K562 (cell line): ENCODE measurements at regions not wholly inside any gene's neighbourhood (a gene's known extent, or its start where the extent isn't known, plus 50 kb on each side); places are given as distances from the start of the nearest gene placed in this dataset.

Experiments used
- ATAC-seq: fragments of 200-7000 bp; cut with Tn5 transposase; 3 replicates; pipeline ENCODE4 v1.9.1; 2020; ENCODE audit warnings: moderate library complexity
- BruUV-seq: library from RNA; stranded (reverse); fragments of 400-500 nt; replicated peaks from 2 replicates; lab custom pipeline; 2021; lab: Mats Ljungman, UMichigan
- CTCF ChIA-PET: fragments of 300-600 bp; formaldehyde crosslinking; extraction: SDS; loops from one replicate; lab custom pipeline; 2021; ENCODE audit warnings: low intra/inter-chr PET ratio; lab: Yijun Ruan, JAX
- POLR2A ChIA-PET: fragments of 300-600, 350-650 bp; sonication (Branson Sonifier 250); formaldehyde crosslinking; extraction: SDS; loops from one replicate; lab custom pipeline; 2021; ENCODE audit warnings: antibody characterized with exemption, inconsistent platforms; lab: Yijun Ruan, JAX
- DNase-seq, 4 experiments: peaks; one replicate each; pipeline versions ENCODE4 v3.0.0 to v3.0.0-alpha.2; 2011 to 2018; ENCODE audit warnings: low spot score in 3 of 4, mixed read lengths in 3 of 4; ENCODE audit errors: extremely low read depth in 1 of 4
- FAIRE-seq: peaks from 2 replicates; lab custom pipeline; 2011; peaks lifted over from hg19 to GRCh38; lab: Jason Lieb, UNC
- H2AFZ ChIP-seq: 2 replicates; pipeline ENCODE4 v1.6.0; 2011; ENCODE audit warnings: low read depth, low read length, control low read depth, inconsistent platforms
- H3K27ac ChIP-seq: fragments of 200-600 bp; 3 replicates; pipeline ENCODE4 v1.8.0; 2011; ENCODE audit warnings: low read depth, mild to moderate bottlenecking, control low read depth, inconsistent platforms, low read length, moderate library complexity, mixed read lengths; ENCODE audit errors: extremely low read depth
- H3K27me3 ChIP-seq, 2 experiments: fragments of 300-600 bp in 1 of 2; 2 replicates in 1 of 2; 3 replicates in 1 of 2; pipeline versions ENCODE4 v1.6.0 to v1.8.0; 2011; ENCODE audit warnings: inconsistent platforms in 2 of 2, low read length in 2 of 2, mild to moderate bottlenecking in 1 of 2, mixed read lengths in 1 of 2, moderate library complexity in 1 of 2; ENCODE audit not compliant: control insufficient read depth in 2 of 2, insufficient read depth in 2 of 2
- H3K36me3 ChIP-seq: fragments of 300-600 bp; 3 replicates; pipeline ENCODE4 v1.8.0; 2011; ENCODE audit warnings: mild to moderate bottlenecking, low read length, inconsistent platforms; ENCODE audit not compliant: control insufficient read depth, insufficient read depth
- H3K4me1 ChIP-seq, 2 experiments: fragments of 200-600 bp in 1 of 2; replicated peaks in 1 of 2; 2 replicates in 1 of 2; 3 replicates in 1 of 2; pipeline versions ENCODE4 v1.5.1 to v1.8.0; 2011; ENCODE audit warnings: inconsistent platforms in 2 of 2, low read length in 2 of 2, mild to moderate bottlenecking in 1 of 2, mixed read lengths in 1 of 2, moderate library complexity in 1 of 2; ENCODE audit not compliant: control insufficient read depth in 2 of 2, insufficient read depth in 2 of 2
- H3K4me2 ChIP-seq: 2 replicates; pipeline ENCODE4 v1.6.1; 2011; ENCODE audit warnings: low read length, control low read depth, inconsistent platforms, mixed read lengths; ENCODE audit not compliant: insufficient read depth
- H3K4me3 ChIP-seq: fragments of 200-600 bp; sonication (generic), shearing (Covaris generic); 2 replicates; pipeline ENCODE4 v1.5.1; 2016; ENCODE audit warnings: control low read depth, inconsistent platforms
- H3K79me2 ChIP-seq: fragments of 200-600 bp; 3 replicates; pipeline ENCODE4 v1.8.0; 2011; ENCODE audit warnings: low read length, inconsistent platforms; ENCODE audit not compliant: control insufficient read depth, insufficient read depth
- H3K9ac ChIP-seq, 2 experiments: 2 replicates each; pipeline versions ENCODE4 v1.6.0 to v1.6.1; 2011; ENCODE audit warnings: low read depth in 2 of 2, low read length in 2 of 2, control low read depth in 1 of 2, inconsistent platforms in 1 of 2, mild to moderate bottlenecking in 1 of 2, mixed read lengths in 1 of 2; ENCODE audit not compliant: insufficient read depth in 1 of 2
- H3K9me1 ChIP-seq: one replicate; pipeline ENCODE4 v1.6.0; 2011; ENCODE audit warnings: inconsistent platforms, mild to moderate bottlenecking, low read length, moderate library complexity; ENCODE audit not compliant: control insufficient read depth, insufficient read depth
- H3K9me3 ChIP-seq: replicated peaks from 2 replicates; pipeline ENCODE4 v1.5.1; 2011; ENCODE audit warnings: low read depth, low read length, inconsistent platforms; ENCODE audit not compliant: control insufficient read depth, insufficient read depth
- H4K20me1 ChIP-seq: replicated peaks from 2 replicates; pipeline ENCODE4 v1.6.1; 2011; ENCODE audit warnings: low read length, inconsistent platforms, mixed read lengths; ENCODE audit not compliant: control insufficient read depth, insufficient read depth
- CREB1 ChIP-seq, 2 experiments: sonication (generic) in 1 of 2; formaldehyde crosslinking in 1 of 2; IDR thresholded peaks; 2 replicates each; pipeline versions ENCODE4 v1.6.1 to v1.8.0; 2012 to 2022; ENCODE audit warnings: inconsistent platforms in 1 of 2, mild to moderate bottlenecking in 1 of 2, missing genetic modification reagents in 1 of 2, moderate library complexity in 1 of 2
- E2F6 ChIP-seq, 2 experiments: IDR thresholded peaks; 2 replicates each; pipeline ENCODE4 v1.6.1; 2011; ENCODE audit warnings: borderline replicate concordance in 1 of 2, control low read depth in 1 of 2, low read depth in 1 of 2, low read length in 1 of 2, mild to moderate bottlenecking in 1 of 2, mixed read lengths in 1 of 2, moderate library complexity in 1 of 2; ENCODE audit not compliant: insufficient read depth in 1 of 2, insufficient read length in 1 of 2, poor library complexity in 1 of 2, severe bottlenecking in 1 of 2; ENCODE audit errors: extremely low read depth in 1 of 2
- LCOR ChIP-seq: sonication (generic); formaldehyde crosslinking; IDR thresholded peaks from 2 replicates; pipeline ENCODE4 v1.8.0; 2022; ENCODE audit warnings: mild to moderate bottlenecking, missing genetic modification reagents
- MBD2 ChIP-seq: sonication (generic); IDR thresholded peaks from 2 replicates; pipeline ENCODE4 v1.6.1; 2016; ENCODE audit warnings: low read depth, borderline replicate concordance
- MCM3 ChIP-seq: fragments of 450-650 bp; IDR thresholded peaks from 2 replicates; pipeline ENCODE4 v1.6.1; 2016
- NFATC3 ChIP-seq: fragments of 450-650 bp; IDR thresholded peaks from 2 replicates; pipeline ENCODE4 v1.6.1; 2017; ENCODE audit warnings: mild to moderate bottlenecking
- NFRKB ChIP-seq: fragments of 450-650 bp; IDR thresholded peaks from 2 replicates; pipeline ENCODE4 v1.6.1; 2016; ENCODE audit warnings: low read depth
- PYGO2 ChIP-seq: fragments of 450-650 bp; IDR thresholded peaks from 2 replicates; pipeline ENCODE4 v1.6.1; 2016; ENCODE audit warnings: mild to moderate bottlenecking, missing genetic modification characterization, moderate library complexity, missing compliant biosample characterization
- RBBP5 ChIP-seq: fragments of 200-600 bp; sonication (generic); IDR thresholded peaks from 2 replicates; pipeline ENCODE4 v1.6.1; 2012; ENCODE audit warnings: borderline replicate concordance, mild to moderate bottlenecking, low read length, control low read depth, inconsistent platforms; ENCODE audit not compliant: insufficient read depth, poor library complexity, severe bottlenecking
- SMARCA4 ChIP-seq: fragments of 450-650 bp; IDR thresholded peaks from 2 replicates; pipeline ENCODE4 v1.6.1; 2016
- SNAPC5 ChIP-seq: fragments of 250-450 bp; sonication (Bioruptor Pico); IDR thresholded peaks from 2 replicates; pipeline ENCODE4 v1.8.0; 2021; ENCODE audit warnings: moderate library complexity, mild to moderate bottlenecking, inconsistent platforms
- SREBF1 ChIP-seq: fragments of 150-350 bp; IDR thresholded peaks from 2 replicates; pipeline ENCODE4 v1.6.1; 2014; ENCODE audit warnings: antibody characterized with exemption, low read depth, low read length, borderline replicate concordance
- TEAD4 ChIP-seq, 2 experiments: sonication (generic) in 1 of 2; formaldehyde crosslinking in 1 of 2; IDR thresholded peaks; 2 replicates each; pipeline versions ENCODE4 v1.6.1 to v1.8.0; 2012 to 2022; ENCODE audit warnings: borderline replicate concordance in 1 of 2, inconsistent platforms in 1 of 2, low read length in 1 of 2, mild to moderate bottlenecking in 1 of 2, missing genetic modification reagents in 1 of 2
- ZNF12 ChIP-seq: sonication (generic); formaldehyde crosslinking; IDR thresholded peaks from 2 replicates; pipeline ENCODE4 v1.4.0; 2020; ENCODE audit warnings: mild to moderate bottlenecking, missing genetic modification reagents
- ZNF274 ChIP-seq: IDR thresholded peaks from 2 replicates; pipeline ENCODE4 v1.6.1; 2011; ENCODE audit warnings: low read depth, mild to moderate bottlenecking, low read length, moderate library complexity, borderline replicate concordance
- ZNF445 ChIP-seq: fragments of 250-450 bp; sonication (Bioruptor Pico); IDR thresholded peaks from 2 replicates; pipeline ENCODE4 v1.4.0; 2020; ENCODE audit warnings: low read depth, mild to moderate bottlenecking, moderate library complexity
- WGBS: fragments of 100-300 bp; shearing (Covaris generic); methylation state at CpG from one replicate; pipeline ENCODE4 v1.1.6; 2016; ENCODE audit warnings: low coverage, mixed read lengths; ENCODE audit not compliant: insufficient coverage; ENCODE audit errors: missing lambda C conversion rate; 5-methylcytosine and 5-hydroxymethylcytosine counted together
- in situ Hi-C: fragments of 300-500 bp; cut with MboI; formaldehyde crosslinking; loops from 4 replicates; pipeline ENCODE4 v1.15.0; 2018; ENCODE audit warnings: inconsistent platforms, mixed read lengths
- intact Hi-C: fragments of 100-400 bp; cut with micrococcal nuclease; formaldehyde crosslinking; loops from 2 replicates; pipeline ENCODE4 v1.14.2; 2022

- no peaks in the 10 kb centered on the region for H3K4me1 ChIP-seq
- 0% methylated on average over 4 of the region's 4 CpGs for WGBS
- no peaks in the 10 kb centered on the region for H3K9me3 ChIP-seq
- H3K4me3 ChIP-seq, result no peak overlapping the region
- no peaks in the 10 kb centered on the region for H4K20me1 ChIP-seq
- FAIRE-seq (no peak), ATAC-seq (no peak), DNase-seq (no peak)
- H3K9me1 ChIP-seq, result no peaks in the 10 kb centered on the region
- H3K9ac ChIP-seq, result no peak overlapping the region
- H3K4me2 ChIP-seq, result no peak overlapping the region
- CTCF ChIA-PET, result no interaction called here
- intact Hi-C loops, result no loop called here
- no peak overlapping the region for H2AFZ ChIP-seq
- no peaks in the 10 kb centered on the region for H3K36me3 ChIP-seq
- H3K27ac ChIP-seq, result no peak overlapping the region
- no TSS peak for BruUV-seq
- in situ Hi-C loops, result no loop called here
- no peaks in the 10 kb centered on the region for H3K79me2 ChIP-seq
- POLR2A ChIA-PET, result no interaction called here
- no peak for TF ChIP-seq CREB1 (IDR thresholded peaks at IDR 0.05)
- no peak for TF ChIP-seq CREB1 (CRISPR knock-in tag; IDR thresholded peaks at IDR 0.05)
- TF ChIP-seq NFRKB, result no peak
- TF ChIP-seq MCM3, result no peak
- no peak for TF ChIP-seq PYGO2 (tag)
- TF ChIP-seq ZNF12, result no peak
- TF ChIP-seq NFATC3, result no peak
- TF ChIP-seq RBBP5, result no peak
- no peak for TF ChIP-seq SMARCA4
- no peak for TF ChIP-seq TEAD4 (IDR thresholded peaks at IDR 0.05; ENCODE audit: low read length)
- TF ChIP-seq TEAD4 (CRISPR knock-in tag; IDR thresholded peaks at IDR 0.05; ENCODE audit: borderline replicate concordance), result no peak
- TF ChIP-seq SNAPC5 (CRISPR knock-in tag), result no peak
- TF ChIP-seq MBD2, result no peak
- no peak for TF ChIP-seq ZNF274
- no peak for TF ChIP-seq ZNF445
- no peak for TF ChIP-seq E2F6 (IDR thresholded peaks at IDR 0.05; ENCODE audit: borderline replicate concordance in 1 of 2, extremely low read depth in 1 of 2, insufficient read depth in 1 of 2, insufficient read length in 1 of 2, low read depth in 1 of 2, low read length in 1 of 2, poor library complexity in 1 of 2, severe bottlenecking in 1 of 2)
- TF ChIP-seq SREBF1, result no peak
- TF ChIP-seq LCOR (CRISPR knock-in tag), result no peak
- H3K27me3 ChIP-seq, result no peaks in the 10 kb centered on the region
These were observed 331.2 kb downstream of the METTL15 start for GRCh38 chr11:28439403-28439802.
